Keratinocyte (primary cell): ENCODE measurements at regions not wholly inside any gene's neighbourhood (a gene's known extent, or its start where the extent isn't known, plus 50 kb on each side); places are given as distances from the start of the nearest gene placed in this dataset.

ENCODE experiments used
- DNase-seq: peaks from one replicate; pipeline ENCODE4 v3.0.0-alpha.2; 2011; ENCODE audit warnings: low read depth, missing footprints, low spot score
- FAIRE-seq: peaks from 2 replicates; lab custom pipeline; 2011; peaks lifted over from hg19 to GRCh38; lab: Jason Lieb, UNC
- H2AFZ ChIP-seq: 2 replicates; pipeline ENCODE4 v1.6.0; 2012; ENCODE audit warnings: low read length, control low read depth, inconsistent platforms; ENCODE audit not compliant: control insufficient read depth
- H3K27ac ChIP-seq: 2 replicates; pipeline ENCODE4 v1.5.1; 2011; ENCODE audit warnings: low read length; ENCODE audit not compliant: control insufficient read depth, insufficient read depth
- H3K27me3 ChIP-seq: 3 replicates; pipeline ENCODE4 v1.6.0; 2011; ENCODE audit warnings: low read length; ENCODE audit not compliant: control insufficient read depth, insufficient read depth; ENCODE audit errors: extremely low read depth
- H3K36me3 ChIP-seq, 2 experiments: 2 replicates in 1 of 2; 3 replicates in 1 of 2; pipeline ENCODE4 v1.5.1; 2011; ENCODE audit warnings: low read length in 2 of 2, mild to moderate bottlenecking in 1 of 2; ENCODE audit not compliant: control insufficient read depth in 2 of 2, insufficient read depth in 2 of 2; ENCODE audit errors: extremely low read depth in 1 of 2
- H3K4me1 ChIP-seq: 3 replicates; pipeline ENCODE4 v1.5.1; 2011; ENCODE audit warnings: low read length; ENCODE audit not compliant: control insufficient read depth, insufficient read depth; ENCODE audit errors: extremely low read depth
- H3K4me2 ChIP-seq: 3 replicates; pipeline ENCODE4 v1.6.0; 2011; ENCODE audit warnings: low read depth, low read length; ENCODE audit not compliant: control insufficient read depth, insufficient read depth; ENCODE audit errors: extremely low read depth
- H3K4me3 ChIP-seq, 3 experiments: fragments of 200-600 bp in 1 of 3; sonication (generic) in 1 of 3; 2 replicates in 2 of 3; 3 replicates in 1 of 3; pipeline ENCODE4 v1.5.1; 2011 to 2016; ENCODE audit warnings: low read length in 3 of 3, mild to moderate bottlenecking in 3 of 3, control low read depth in 2 of 3, inconsistent platforms in 1 of 3, low read depth in 1 of 3, mixed read lengths in 1 of 3, mixed run types in 1 of 3, moderate library complexity in 1 of 3; ENCODE audit not compliant: control insufficient read depth in 2 of 3, insufficient read depth in 2 of 3; ENCODE audit errors: extremely low read depth in 1 of 3
- H3K79me2 ChIP-seq: 2 replicates; pipeline ENCODE4 v1.6.0; 2012; ENCODE audit warnings: low read length; ENCODE audit not compliant: control insufficient read depth, insufficient read depth
- H3K9ac ChIP-seq: 3 replicates; pipeline ENCODE4 v1.6.0; 2011; ENCODE audit warnings: low read length; ENCODE audit not compliant: control insufficient read depth, insufficient read depth; ENCODE audit errors: extremely low read depth
- H3K9me1 ChIP-seq: 3 replicates; pipeline ENCODE4 v1.6.0; 2011; ENCODE audit warnings: low read length; ENCODE audit not compliant: control insufficient read depth, insufficient read depth; ENCODE audit errors: extremely low read depth
- H3K9me3 ChIP-seq: 2 replicates; pipeline ENCODE4 v1.5.1; 2012; ENCODE audit warnings: low read depth, low read length; ENCODE audit not compliant: control insufficient read depth
- H4K20me1 ChIP-seq: 3 replicates; pipeline ENCODE4 v1.6.0; 2011; ENCODE audit warnings: low read length; ENCODE audit not compliant: control insufficient read depth, insufficient read depth; ENCODE audit errors: extremely low read depth
- CTCF ChIP-seq, 3 experiments: IDR thresholded peaks in 1 of 3; conservative IDR thresholded peaks in 1 of 3; optimal IDR thresholded peaks in 1 of 3; 2 replicates in 2 of 3; 3 replicates in 1 of 3; pipeline versions ENCODE3 to v1.5.1; 2011; ENCODE audit warnings: low read length in 3 of 3, mild to moderate bottlenecking in 3 of 3, moderate library complexity in 2 of 3, control low read depth in 1 of 3, inconsistent platforms in 1 of 3; ENCODE audit not compliant: insufficient read depth in 2 of 3; ENCODE audit errors: extremely low read depth in 1 of 3
- EZH2 ChIP-seq: IDR thresholded peaks from one replicate; pipeline ENCODE4 v1.6.1; 2012; ENCODE audit warnings: inconsistent platforms, mild to moderate bottlenecking, low read length, moderate library complexity
- dilution Hi-C: fragments of 300-500 bp; cut with MboI; formaldehyde crosslinking; loops from one replicate; pipeline ENCODE4 v1.7.0; 2020; ENCODE audit warnings: low sequenced_read_pairs; ENCODE audit not compliant: extremely low pct_ligation_motif_present

GRCh38 chr3:64406271-64406670, 181.0 kb upstream of the PRICKLE2 start:
- Histone ChIP-seq H3K4me1 (no peaks in the 10 kb centered on the region), H3K36me3 (no peaks in the 10 kb centered on the region), H3K27me3 (no peaks in the 10 kb centered on the region), H3K27ac (no peak overlapping the region), H3K79me2 (no peaks in the 10 kb centered on the region), H3K9ac (no peak overlapping the region), H4K20me1 (no peaks in the 10 kb centered on the region), H3K4me2 (no peak overlapping the region), H2AFZ (no peak overlapping the region), H3K9me1 (no peaks in the 10 kb centered on the region), H3K4me3 (no peak overlapping the region), H3K9me3 (no peaks in the 10 kb centered on the region)
- no peak for FAIRE-seq
- DNase-seq: no peak
- TF ChIP-seq EZH2: no peak
- no peak for TF ChIP-seq CTCF (optimal IDR thresholded peaks at IDR 0.05 in 1 of 3, IDR thresholded peaks at IDR 0.05 in 1 of 3, conservative IDR thresholded peaks at IDR 0.05 in 1 of 3; ENCODE audit: extremely low read depth in 1 of 3, insufficient read depth in 2 of 3, low read length in 3 of 3)
- dilution Hi-C loops: no loop called here

GRCh38 chr3:64405211-64405835, 180.1 kb upstream of the PRICKLE2 start:
- no peaks in the 10 kb centered on the region for H3K4me1 ChIP-seq
- dilution Hi-C loops: no loop called here
- H4K20me1 ChIP-seq: no peaks in the 10 kb centered on the region
- H3K27ac ChIP-seq: no peak overlapping the region
- TF ChIP-seq CTCF (optimal IDR thresholded peaks at IDR 0.05 in 1 of 3, IDR thresholded peaks at IDR 0.05 in 1 of 3, conservative IDR thresholded peaks at IDR 0.05 in 1 of 3; ENCODE audit: extremely low read depth in 1 of 3, insufficient read depth in 2 of 3, low read length in 3 of 3) (no peak), EZH2 (no peak)
- H3K4me2 ChIP-seq: no peak overlapping the region
- no peaks in the 10 kb centered on the region for H3K9me1 ChIP-seq
- H3K9me3 ChIP-seq: no peaks in the 10 kb centered on the region
- DNase-seq (no peak), FAIRE-seq (no peak)
- H3K27me3 ChIP-seq: no peaks in the 10 kb centered on the region
- H3K79me2 ChIP-seq: no peaks in the 10 kb centered on the region
- H3K9ac ChIP-seq: no peak overlapping the region
- H3K36me3 ChIP-seq: no peaks in the 10 kb centered on the region
- no peak overlapping the region for H3K4me3 ChIP-seq
- H2AFZ ChIP-seq: no peak overlapping the region
